ENCODE measurements at regions not wholly inside any gene's neighbourhood (a gene's known extent, or its start where the extent isn't known, plus 50 kb on each side); places are given as distances from the start of the nearest gene placed in this dataset.

- DNase-seq = no peak
Observed at GRCh38 chrX:39973810-39974209, 123.9 kb downstream of the BCOR start.

DNA sequence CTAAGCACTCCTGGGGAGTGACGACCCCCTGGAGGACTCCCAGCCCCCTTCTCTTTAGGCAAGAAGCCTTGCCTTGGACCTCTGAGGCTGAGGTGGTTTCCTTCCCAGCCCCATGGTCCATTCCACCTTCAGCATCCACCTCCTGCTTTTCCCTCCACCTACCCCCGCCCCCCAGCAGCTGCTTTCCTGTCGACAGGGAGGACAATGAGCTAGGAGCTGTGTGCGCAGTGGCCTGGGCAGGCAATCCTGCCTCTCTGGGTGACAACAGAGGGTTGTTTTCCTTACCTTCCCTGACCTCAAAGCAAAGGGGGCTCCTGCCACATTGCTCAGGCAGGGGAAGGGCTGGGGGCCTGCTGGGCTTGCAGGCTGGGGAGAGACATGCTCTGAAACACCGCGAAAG lies 123.5 kb downstream of the BCOR start:
- DNase-seq = no peak

DNA sequence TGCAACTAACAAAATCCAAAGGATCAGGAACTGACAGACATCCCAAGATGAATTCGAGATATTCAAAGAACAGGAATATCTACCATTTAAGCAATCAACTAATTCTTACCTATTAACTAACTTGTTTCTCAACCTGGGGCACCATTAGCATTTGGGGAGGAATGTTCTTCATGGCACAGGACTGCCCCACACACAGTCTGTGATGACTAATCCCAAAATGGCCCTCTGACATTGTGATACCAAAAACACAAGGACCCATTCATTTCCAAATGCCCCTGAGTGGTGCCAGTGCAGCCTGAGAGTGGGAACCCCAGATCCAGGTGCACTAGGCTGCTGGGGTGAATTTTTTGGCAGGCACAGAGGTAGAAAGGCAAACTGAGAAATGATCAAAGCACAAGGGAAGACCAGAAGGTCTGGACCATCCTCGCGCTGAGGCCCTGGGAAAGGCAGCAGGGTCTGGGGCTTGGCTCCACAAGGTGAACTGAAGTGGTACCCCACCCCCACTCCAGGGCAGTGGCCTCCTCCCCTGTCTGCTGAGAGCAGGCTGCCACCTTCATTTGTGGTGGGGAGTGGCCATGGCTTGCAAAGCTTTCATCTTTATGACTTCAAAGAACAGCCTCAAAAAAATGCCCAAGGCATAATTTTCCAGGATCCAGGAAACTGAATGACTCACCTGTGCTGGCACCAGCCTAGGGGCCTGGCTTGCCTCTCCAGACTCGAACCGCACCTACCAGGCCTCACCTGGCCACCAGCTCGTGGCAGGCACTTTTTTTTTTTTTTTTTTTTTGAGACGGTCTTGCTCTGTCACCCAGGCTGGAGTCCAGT lies 122.4 kb downstream of the BCOR start:
- no peak for DNase-seq

DNA sequence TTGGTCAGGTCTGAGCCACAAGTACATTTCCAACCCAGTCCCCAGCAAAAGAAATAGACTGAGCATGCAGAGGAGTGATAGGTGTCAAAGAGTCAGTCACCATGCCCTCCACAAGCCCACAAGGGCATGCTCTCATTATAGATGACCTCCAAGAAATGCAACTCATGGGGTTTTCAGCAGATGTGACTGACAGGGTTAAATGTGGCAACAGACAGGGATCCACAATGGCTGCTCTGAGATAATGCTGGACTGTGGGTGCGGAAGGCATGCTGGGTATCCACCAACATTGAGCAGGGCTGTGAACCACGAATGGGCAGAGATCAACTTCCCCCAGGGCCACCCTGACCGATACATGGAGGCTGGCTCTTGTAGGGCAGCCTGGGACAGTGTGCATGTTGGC lies 115.8 kb downstream of the BCOR start:
- no peak for DNase-seq

DNA sequence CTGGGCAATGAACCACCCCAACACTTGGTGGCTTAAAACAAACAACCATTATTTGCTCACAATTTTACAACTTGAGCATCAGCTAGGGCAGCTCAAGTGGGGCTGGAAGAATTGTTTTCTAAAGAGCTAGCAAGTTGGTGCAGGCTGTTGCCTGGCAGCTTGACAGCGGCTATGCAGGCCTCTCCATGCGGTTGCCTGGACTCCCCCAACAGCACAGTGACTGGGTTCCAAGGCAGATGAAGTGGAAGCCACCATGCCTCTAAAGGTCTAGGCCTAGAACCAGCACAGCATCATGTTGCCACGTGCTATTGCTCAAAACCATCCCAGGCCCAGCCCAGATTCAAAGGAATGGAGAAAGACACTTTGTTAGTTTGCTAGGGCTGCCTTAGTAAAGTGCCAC lies 114.8 kb downstream of the BCOR start:
- DNase-seq = no peak

DNA sequence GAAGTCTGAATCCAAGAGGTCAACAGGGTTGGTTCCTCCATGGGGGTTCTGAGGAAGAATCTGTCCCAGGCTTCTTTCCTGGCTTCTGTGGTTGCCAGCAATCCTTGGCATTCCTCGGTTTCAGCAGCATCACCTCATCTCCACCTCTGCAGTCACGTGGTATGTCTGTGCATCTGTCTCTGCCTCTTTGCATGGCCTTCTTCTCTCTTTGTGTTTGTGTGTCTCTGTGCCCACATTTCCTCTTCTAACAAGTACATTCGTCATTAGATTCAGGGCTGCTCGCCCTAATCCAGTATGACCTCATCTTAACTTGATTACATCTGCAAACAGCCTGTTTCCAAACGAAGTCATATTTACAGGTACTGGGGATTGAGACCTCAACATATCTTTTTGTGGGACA lies 114.0 kb downstream of the BCOR start:
- DNase-seq = no peak

- peak; percentile 70 for DNase-seq
Observed at GRCh38 chrX:39984191-39984956, 113.4 kb downstream of the BCOR start.

GRCh38 chrX:39985071-39985470 lies 112.7 kb downstream of the BCOR start:
- no peak for DNase-seq

- no peak for DNase-seq
Observed at GRCh38 chrX:39985551-39985950, 112.2 kb downstream of the BCOR start.

GRCh38 chrX:39988496-39988895 lies 109.3 kb downstream of the BCOR start:
- DNase-seq = no peak

- no peak for DNase-seq
Observed at GRCh38 chrX:39990388-39990787, 107.4 kb downstream of the BCOR start.

- DNase-seq = no peak
Observed at GRCh38 chrX:39992300-39992699, 105.5 kb downstream of the BCOR start.

DNA sequence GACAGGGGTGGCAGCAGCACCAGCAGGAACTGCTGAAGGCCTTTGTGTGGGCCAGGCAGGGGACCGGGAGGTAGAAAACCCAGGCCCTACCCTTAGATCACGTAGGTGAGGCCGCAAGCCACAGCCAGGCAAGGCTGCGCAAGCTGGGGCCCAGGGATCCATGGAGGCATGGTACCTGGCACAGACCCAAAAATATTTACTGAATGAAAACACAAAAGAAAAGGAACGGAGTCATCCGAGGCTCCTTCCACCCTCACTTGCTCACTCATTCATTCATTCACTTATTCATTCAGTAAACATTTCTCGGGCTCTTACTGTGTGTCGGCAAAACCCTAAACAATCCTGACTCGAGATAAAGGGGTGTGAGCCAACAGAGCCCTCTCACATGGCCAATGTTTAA lies 102.3 kb downstream of the BCOR start:
- DNase-seq = no peak

DNA sequence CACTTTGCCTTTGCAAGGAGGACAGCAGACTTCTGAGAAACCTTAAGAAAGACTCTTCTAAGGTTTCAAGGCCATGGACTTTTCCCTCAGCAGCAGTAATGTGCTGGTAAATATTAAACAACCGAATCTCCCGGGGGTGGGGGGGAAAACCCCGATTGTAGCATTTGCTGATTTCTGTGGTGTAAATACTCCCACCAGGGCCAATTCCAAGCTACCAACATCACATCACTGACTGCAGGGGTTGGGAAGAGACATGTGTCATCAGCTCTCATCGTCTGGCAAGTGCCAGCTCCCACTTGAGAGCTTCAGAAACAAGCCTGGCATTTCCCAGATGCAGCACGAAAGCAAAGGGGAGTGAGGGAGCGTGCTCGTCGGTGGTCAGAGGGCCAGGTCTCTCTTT lies 101.2 kb downstream of the BCOR start:
- DNase-seq = no peak

GRCh38 chrX:39998636-39999406 lies 98.9 kb downstream of the BCOR start:
- DNase-seq = no peak
